Smooth muscle cell (in vitro differentiated cells): ENCODE measurements at regions not wholly inside any gene's neighbourhood (a gene's known extent, or its start where the extent isn't known, plus 50 kb on each side); places are given as distances from the start of the nearest gene placed in this dataset.

Source experiments
- DNase-seq: peaks from one replicate; lab custom pipeline; 2025; ENCODE audit not compliant: unreplicated experiment; lab: John Stamatoyannopoulos, UW
- H2AFZ ChIP-seq: fragments of 200-600 bp; sonication (generic); 2 replicates; pipeline ENCODE4 v1.6.0; 2016; ENCODE audit warnings: antibody characterized with exemption, low read depth, mild to moderate bottlenecking
- H3F3A ChIP-seq: fragments of 200-600 bp; sonication (generic); 2 replicates; pipeline ENCODE4 v1.6.0; 2017; ENCODE audit warnings: antibody characterized with exemption, low read depth
- H3K27ac ChIP-seq: fragments of 200-600 bp; sonication (generic); 2 replicates; pipeline ENCODE4 v1.5.1; 2016; ENCODE audit warnings: low read depth, mild to moderate bottlenecking
- H3K27me3 ChIP-seq: fragments of 200-600 bp; sonication (generic); 2 replicates; pipeline ENCODE4 v1.6.1; 2016; ENCODE audit warnings: low read depth, mild to moderate bottlenecking
- H3K36me3 ChIP-seq: fragments of 200-600 bp; sonication (generic); 2 replicates; pipeline ENCODE4 v1.5.1; 2016; ENCODE audit warnings: low read depth
- H3K4me1 ChIP-seq: fragments of 200-600 bp; sonication (generic); 2 replicates; pipeline ENCODE4 v1.5.1; 2016; ENCODE audit warnings: low read depth
- H3K4me2 ChIP-seq: fragments of 200-600 bp; sonication (generic); 2 replicates; pipeline ENCODE4 v1.6.0; 2016; ENCODE audit warnings: mild to moderate bottlenecking
- H3K4me3 ChIP-seq: fragments of 200-600 bp; sonication (generic); 2 replicates; pipeline ENCODE4 v1.5.1; 2016; ENCODE audit warnings: mild to moderate bottlenecking
- H3K79me2 ChIP-seq: fragments of 200-600 bp; sonication (generic); 2 replicates; pipeline ENCODE4 v1.6.0; 2016; ENCODE audit warnings: low read depth, mild to moderate bottlenecking
- H3K9ac ChIP-seq: fragments of 200-600 bp; sonication (generic); 2 replicates; pipeline ENCODE4 v1.6.0; 2016; ENCODE audit warnings: low read depth
- H3K9me3 ChIP-seq: fragments of 200-600 bp; sonication (generic); replicated peaks from 2 replicates; pipeline ENCODE4 v1.5.1; 2016; ENCODE audit warnings: low read depth
- H4K20me1 ChIP-seq: fragments of 200-600 bp; sonication (generic); 2 replicates; pipeline ENCODE4 v1.6.0; 2016; ENCODE audit warnings: low read depth
- WGBS: methylation state at CpG from one replicate; pipeline ENCODE4 v1.1.7; 2016; ENCODE audit warnings: low lambda C conversion rate; 5-methylcytosine and 5-hydroxymethylcytosine counted together
- TF ChIP-seq, protein P1 (sequence below): fragments of 200-600 bp; sonication (generic); IDR thresholded peaks from 2 replicates; pipeline ENCODE4 v1.5.1; 2017; ENCODE audit warnings: borderline replicate concordance, mild to moderate bottlenecking, antibody characterized with exemption; ENCODE audit not compliant: insufficient read depth, poor library complexity, severe bottlenecking

DNA sequence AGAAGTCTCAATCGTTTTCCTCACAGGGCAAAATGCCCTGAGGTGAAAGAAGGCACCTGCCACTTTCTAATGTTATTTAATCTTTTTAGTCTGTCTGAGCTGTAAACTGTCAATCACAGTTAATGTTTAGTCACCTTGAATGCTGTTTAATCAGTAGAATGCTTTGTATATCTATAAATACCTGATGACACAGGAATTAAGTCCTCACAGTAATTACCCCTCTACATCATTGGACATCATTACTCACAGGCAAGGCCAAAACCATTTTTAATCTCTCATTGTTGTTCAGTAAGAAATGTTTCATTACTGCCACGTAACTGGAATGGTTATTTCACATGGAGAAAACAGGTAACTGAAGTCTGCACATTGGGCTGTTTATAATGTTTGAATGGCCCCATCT lies 178.8 kb downstream of the EXOC5 start:
- Histone ChIP-seq H3K9me3 (no peaks in the 10 kb centered on the region), H3K36me3 (no peaks in the 10 kb centered on the region), H3K4me3 (no peak overlapping the region), H2AFZ (no peak overlapping the region), H3F3A (no peaks in the 10 kb centered on the region), H3K27ac (no peak overlapping the region), H3K9ac (no peak overlapping the region), H3K4me2 (no peak overlapping the region), H4K20me1 (no peaks in the 10 kb centered on the region), H3K79me2 (no peaks in the 10 kb centered on the region), H3K27me3 (no peaks in the 10 kb centered on the region), H3K4me1 (no peaks in the 10 kb centered on the region)
- TF ChIP-seq, protein P1, sequence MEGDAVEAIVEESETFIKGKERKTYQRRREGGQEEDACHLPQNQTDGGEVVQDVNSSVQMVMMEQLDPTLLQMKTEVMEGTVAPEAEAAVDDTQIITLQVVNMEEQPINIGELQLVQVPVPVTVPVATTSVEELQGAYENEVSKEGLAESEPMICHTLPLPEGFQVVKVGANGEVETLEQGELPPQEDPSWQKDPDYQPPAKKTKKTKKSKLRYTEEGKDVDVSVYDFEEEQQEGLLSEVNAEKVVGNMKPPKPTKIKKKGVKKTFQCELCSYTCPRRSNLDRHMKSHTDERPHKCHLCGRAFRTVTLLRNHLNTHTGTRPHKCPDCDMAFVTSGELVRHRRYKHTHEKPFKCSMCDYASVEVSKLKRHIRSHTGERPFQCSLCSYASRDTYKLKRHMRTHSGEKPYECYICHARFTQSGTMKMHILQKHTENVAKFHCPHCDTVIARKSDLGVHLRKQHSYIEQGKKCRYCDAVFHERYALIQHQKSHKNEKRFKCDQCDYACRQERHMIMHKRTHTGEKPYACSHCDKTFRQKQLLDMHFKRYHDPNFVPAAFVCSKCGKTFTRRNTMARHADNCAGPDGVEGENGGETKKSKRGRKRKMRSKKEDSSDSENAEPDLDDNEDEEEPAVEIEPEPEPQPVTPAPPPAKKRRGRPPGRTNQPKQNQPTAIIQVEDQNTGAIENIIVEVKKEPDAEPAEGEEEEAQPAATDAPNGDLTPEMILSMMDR: no peak
- 84% methylated on average over 2 of the region's 2 CpGs for whole genome bisulfite sequencing
- DNase-seq: no peak

DNA sequence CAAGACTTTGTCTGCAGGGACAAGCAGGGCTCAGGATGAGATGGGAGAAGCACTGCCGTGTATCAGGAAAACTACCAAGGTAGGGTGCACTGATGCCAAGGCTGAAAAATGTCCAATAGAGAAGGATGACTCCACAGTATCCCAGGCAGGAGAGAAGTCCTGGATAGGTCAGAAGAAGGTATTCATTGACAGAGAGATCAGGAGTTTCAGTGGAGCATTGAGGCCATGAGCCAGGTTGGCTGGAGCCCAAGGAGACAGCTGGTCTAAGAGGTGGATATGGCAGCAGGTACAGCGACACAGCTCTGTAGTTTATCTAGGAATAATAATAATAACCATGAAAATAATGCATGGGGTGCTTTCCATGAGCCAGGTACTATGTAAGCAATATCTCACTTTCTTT lies 180.9 kb downstream of the EXOC5 start:
- WGBS: 92% methylated on average over 2 of the region's 2 CpGs
- no peak overlapping the region for H3K9ac ChIP-seq

GRCh38 chr14:57086271-57087162 lies 182.2 kb downstream of the EXOC5 start:
- 93% methylated on average over 7 of the region's 7 CpGs for WGBS
- Histone ChIP-seq H3F3A (no peaks in the 10 kb centered on the region), H2AFZ (no peak overlapping the region), H3K27ac (no peak overlapping the region), H3K9me3 (no peaks in the 10 kb centered on the region), H4K20me1 (no peaks in the 10 kb centered on the region), H3K4me2 (no peak overlapping the region), H3K79me2 (no peaks in the 10 kb centered on the region), H3K4me1 (no peaks in the 10 kb centered on the region), H3K4me3 (no peak overlapping the region), H3K27me3 (no peaks in the 10 kb centered on the region), H3K9ac (no peak overlapping the region), H3K36me3 (no peaks in the 10 kb centered on the region)
- DNase-seq: no peak
- TF ChIP-seq, protein P1: no peak

More for the DNA sequence above, 180.9 kb downstream of the EXOC5 start:
- no peaks in the 10 kb centered on the region for H3K36me3 ChIP-seq
- H3K27ac ChIP-seq: no peak overlapping the region
- H4K20me1 ChIP-seq: no peaks in the 10 kb centered on the region
- no peaks in the 10 kb centered on the region for H3K9me3 ChIP-seq
- no peaks in the 10 kb centered on the region for H3K79me2 ChIP-seq
- H3K4me3 ChIP-seq: no peak overlapping the region
- no peaks in the 10 kb centered on the region for H3K27me3 ChIP-seq
- TF ChIP-seq, protein P1: no peak
- H3K4me1 ChIP-seq: no peaks in the 10 kb centered on the region
- H2AFZ ChIP-seq: no peak overlapping the region
- H3F3A ChIP-seq: no peaks in the 10 kb centered on the region
- no peak overlapping the region for H3K4me2 ChIP-seq
- no peak for DNase-seq

DNA sequence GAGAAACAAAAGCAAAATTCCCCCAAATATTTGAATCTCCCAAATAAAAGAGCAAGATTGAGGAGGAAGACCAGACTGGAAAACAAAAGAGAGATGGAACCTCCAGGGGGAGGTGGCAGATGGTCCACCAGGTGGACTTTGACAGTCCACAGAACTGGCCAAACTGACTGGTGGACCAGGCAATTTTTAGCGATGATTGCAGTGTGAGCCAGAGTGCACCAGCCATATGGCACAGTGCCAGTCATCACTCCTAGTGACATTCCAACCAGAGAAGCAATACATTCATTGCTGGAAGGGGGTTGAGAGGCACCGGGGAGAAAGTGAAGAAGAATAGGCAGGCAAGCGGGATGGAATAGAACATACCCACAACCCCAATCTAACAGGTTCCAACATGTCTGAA lies 182.9 kb downstream of the EXOC5 start:
- TF ChIP-seq, protein P1: no peak
- no peaks in the 10 kb centered on the region for H3K27me3 ChIP-seq
- H3K27ac ChIP-seq: no peak overlapping the region
- H3K4me1 ChIP-seq: peaks cover 6% of the 10 kb centered on the region
- no peaks in the 10 kb centered on the region for H3F3A ChIP-seq
- no peak for DNase-seq
- H3K79me2 ChIP-seq: no peaks in the 10 kb centered on the region
- no peak overlapping the region for H2AFZ ChIP-seq
- 94% methylated on average over 3 of the region's 3 CpGs for WGBS
- no peaks in the 10 kb centered on the region for H3K9me3 ChIP-seq
- H3K4me3 ChIP-seq: no peak overlapping the region
- no peaks in the 10 kb centered on the region for H3K36me3 ChIP-seq
- H4K20me1 ChIP-seq: no peaks in the 10 kb centered on the region
- H3K9ac ChIP-seq: no peak overlapping the region
- no peak overlapping the region for H3K4me2 ChIP-seq
